HG03066 (cell line): ENCODE measurements at regions not wholly inside any gene's neighbourhood (a gene's known extent, or its start where the extent isn't known, plus 50 kb on each side); places are given as distances from the start of the nearest gene placed in this dataset.

ENCODE experiments used
- ATAC-seq: cut with Tn5 transposase; IDR thresholded peaks from one replicate; pipeline ENCODE4 v1.9.1; 2021; ENCODE audit warnings: low read depth; ENCODE audit not compliant: unreplicated experiment

DNA sequence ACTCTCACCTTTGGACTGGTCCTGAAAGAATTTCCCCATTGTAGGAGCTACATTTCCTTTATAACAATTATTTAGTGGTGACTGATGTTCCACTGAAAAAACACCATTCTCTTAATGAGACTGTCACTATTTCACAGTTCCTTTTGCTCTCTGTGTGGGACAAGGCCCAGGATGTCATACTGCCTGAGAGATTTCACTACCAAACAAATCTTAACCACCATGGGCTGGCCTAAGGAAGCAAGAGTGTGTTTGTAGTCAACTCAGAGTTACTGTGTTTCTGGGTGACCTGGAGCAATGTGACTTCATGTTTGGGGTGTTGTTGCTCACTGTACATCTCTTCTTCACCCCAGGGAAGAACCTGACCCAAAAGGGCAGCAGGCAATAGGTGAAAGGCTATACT is 50.1 kb upstream of the ZNF608 start:
- no peak for ATAC-seq

DNA sequence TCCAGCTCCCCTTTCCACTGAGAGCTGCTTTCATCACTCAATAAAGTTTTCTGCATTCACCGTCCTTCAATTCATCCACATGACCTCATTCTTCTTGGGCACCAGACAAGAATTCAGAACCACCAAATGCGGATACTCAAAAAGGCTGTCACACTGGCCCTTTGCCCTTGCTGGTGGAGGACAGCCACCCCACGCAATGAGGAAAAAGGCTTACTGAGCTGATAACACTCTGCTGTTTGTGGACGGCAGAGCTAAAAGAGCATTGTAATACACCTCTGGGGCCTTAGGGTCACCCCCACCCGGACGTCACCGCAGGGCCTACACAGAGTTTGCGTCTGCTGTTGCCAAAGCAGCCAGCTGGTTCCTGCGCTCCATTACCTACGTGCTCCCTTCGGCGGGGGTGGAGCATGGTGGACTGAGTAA is 51.2 kb upstream of the ZNF608 start:
- ATAC-seq, result no peak

DNA sequence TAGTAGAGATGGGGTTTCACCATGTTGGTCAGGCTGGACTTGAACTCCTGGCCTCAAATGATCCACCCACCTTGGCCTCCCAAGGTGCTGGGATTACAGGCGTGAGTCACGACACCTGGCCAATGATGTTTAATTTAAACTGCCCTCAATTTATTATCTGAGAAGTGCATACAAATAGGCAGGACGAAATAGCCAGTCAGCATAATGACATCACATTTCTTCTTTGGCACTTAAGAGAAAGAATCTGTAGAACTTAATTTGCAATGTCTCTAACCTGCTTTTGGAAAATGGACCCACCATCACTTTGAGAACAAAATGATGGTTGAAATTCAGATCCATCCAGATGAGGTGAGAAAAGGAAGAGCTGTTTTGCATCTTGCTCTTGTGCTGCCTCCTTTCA is 52.5 kb upstream of the ZNF608 start:
- no peak for ATAC-seq

DNA sequence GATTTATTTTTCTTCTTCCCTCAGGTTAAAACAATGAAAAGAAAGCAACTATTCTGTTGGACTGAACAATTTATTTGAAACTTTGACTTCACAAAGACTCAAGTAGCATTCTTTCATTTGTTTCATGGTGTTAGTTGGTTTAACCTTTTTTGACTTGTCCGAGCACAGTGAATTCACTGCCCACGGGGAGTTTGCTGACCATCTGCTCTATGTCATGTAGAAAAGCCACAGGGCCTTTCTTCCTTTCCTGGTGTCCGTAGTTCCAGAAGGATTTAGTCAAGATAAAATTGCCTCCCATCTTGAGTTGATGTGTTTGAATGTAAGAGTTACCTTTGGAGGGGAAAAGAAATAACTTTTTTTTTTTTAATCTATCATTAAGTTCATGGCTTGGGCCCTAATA is 55.1 kb upstream of the ZNF608 start:
- no peak for ATAC-seq

DNA sequence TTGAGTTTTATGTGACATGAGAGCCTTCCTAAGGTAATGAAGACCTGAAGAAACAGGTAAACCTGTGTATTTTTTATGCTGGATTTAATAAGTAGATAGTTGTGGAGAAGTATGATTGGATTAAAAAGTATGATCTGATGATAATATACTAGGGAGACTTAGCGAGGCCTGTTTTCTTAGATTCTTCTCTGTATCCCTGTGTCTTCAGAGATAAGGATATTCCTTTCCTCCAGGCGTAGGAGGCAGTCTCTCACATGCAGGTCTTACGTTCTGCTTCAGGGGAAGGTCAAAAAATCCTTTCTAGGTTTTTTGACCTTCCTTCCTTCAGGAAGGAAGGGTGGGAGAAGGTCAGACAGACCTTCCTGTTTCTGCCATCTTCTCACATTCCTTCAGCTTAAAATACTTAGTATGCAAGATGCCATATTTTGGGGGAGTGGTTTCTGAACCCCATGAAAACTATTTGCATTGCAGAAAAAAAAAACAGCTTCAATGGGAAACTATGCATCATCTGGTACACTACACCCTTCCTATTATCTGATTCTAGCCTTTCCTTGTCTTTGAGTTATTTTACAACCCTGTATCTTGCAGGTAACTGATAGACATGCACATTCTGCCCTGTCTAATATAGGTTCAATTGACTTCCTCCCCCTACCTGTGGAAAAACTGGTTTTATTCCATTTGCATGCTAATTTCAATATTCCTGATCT is 57.3 kb upstream of the ZNF608 start:
- no peak for ATAC-seq

DNA sequence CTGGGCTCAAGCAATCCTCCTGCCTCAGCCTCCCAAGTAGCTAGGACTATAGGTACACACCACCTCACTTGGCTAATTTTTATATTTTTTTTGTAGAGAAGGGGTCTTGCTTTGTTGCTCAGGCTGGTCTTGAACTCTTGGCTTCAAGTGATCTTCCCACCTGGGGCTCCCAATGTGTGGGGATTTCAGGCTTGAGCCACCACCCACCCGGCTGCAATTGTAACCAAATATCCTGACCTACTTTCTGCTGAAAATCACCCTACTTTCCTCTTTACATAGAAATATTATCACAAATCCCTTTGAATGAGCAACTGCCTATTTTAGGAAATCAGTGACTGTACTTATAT is 59.6 kb upstream of the ZNF608 start:
- ATAC-seq, result no peak

DNA sequence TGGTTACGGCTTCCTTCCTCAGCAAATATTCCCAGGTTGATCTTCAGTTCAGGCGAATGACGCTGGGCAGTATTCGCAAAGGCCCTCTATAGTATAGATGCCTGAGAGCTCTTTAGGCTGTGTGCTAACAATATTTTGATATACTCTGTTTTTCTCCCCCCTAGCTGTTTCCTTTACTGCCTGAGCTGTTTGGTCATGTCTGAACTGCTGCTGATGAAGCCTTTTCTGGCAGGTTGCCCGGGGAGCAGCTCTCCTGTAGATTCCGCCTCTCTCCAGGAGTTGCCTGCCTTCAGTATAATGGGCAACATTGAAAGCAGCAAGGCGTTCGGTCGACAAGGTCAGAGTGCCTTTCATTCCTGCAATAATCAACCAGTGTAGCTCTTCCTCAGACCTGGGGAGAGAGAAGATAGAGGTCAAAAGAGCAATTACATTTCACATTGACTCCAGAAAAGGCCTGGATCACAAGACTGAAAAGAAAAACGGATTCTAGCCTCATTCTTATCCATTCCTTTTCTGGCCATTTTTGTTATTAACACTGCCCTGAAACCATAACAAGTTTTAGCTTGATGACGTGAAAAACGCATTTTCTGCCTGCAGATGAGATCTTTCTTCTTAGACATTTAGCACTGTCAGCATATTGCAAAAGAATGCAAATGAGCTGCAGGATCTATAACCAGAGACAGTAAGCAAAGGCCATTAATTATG is 60.1 kb upstream of the ZNF608 start:
- ATAC-seq, result no peak

DNA sequence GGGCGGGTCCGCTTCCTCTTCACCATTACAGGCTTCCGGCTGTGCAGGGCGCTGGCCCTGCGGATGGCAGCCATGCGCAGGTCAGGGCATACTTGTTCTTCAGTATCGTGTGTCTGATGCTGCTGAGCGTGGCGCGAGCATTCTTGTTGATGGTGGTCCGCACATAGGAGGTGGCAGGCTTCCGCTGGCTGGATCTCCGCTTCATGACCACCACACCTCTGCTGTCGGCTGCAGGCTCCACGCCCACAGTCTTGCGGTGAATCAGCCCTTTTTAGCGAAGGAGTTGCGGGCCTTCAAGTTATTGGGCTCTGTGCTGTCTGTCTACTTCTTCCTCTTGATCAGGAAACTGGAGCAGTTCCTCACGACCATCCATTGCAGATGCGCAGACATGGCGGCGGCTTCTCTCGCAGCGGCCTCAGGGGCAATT is 62.4 kb upstream of the ZNF608 start:
- no peak for ATAC-seq

DNA sequence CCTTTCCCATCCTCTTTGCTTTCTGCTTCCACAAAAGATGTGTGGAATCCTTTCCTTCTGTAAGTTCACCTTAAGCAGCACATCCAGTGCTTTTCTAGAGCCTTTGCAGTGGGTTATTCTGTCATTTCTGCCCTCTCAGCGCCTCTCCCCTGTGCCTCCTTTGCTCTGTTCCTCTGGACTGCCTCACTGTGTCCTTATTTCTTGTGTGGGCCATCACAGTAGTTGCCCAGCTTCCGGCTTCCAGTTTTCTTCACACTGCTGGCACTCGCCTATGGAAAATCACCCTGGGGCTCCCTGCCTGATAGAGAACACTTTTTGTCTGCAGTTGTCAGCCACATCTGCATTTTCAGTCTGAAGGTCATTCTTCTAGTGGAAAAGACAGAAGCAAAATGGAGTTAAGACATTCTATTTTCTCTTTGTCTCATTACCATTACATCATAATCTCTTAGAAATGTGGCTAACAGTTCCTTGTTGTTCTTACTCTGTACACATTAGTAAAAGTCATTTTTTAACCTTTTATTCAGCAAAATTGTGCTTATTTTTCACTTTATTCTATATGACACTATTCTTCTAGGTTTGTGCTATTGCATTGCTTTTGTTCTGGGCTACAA is 64.1 kb upstream of the ZNF608 start:
- ATAC-seq, result no peak

DNA sequence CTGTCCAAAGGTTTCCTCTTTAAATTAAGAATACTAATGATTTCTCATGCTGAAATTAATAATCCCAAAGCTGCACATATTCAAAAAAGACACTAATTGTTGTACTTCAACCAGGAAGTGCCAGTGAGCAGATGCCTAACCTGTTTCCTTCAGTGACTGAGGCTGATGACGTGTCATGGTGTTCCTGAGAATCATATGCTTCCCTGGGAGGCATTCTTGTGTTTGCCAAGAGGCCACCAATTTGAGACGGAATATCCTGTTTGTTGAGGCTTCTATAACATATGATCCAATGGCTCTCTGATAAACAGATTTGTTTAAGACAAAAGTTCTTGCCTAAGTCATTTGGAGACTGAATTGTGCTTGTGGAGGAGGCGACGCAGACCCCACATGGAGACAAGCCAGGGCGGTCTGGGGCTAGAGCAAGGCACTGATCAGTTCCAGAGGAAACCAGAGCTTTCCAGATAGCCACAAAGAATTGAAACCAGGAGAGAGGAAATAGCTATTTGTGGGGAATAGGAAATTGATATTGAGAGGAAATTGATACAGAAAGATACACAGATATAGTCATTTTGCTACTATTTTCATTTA is 66.4 kb upstream of the ZNF608 start:
- ATAC-seq, result no peak

DNA sequence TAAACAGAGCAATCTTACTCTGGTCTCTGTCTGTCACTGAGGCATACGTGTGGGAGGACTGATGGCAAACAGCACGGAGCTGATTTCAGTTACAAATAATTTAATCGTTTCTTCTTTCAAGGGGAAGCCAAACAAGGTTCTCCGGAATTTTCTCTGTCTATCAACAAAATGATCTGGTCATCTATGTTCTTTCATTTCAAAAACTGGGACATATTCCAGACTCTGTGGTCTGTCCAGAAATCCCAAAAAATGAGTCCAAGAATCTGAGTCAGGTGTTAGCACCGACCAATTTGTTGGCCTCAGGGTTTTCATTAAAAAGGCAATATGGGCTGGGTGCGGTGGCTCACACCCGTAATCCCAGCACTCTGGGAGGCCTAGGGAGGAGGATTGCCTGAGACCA is 69.9 kb upstream of the ZNF608 start:
- ATAC-seq, result no peak

DNA sequence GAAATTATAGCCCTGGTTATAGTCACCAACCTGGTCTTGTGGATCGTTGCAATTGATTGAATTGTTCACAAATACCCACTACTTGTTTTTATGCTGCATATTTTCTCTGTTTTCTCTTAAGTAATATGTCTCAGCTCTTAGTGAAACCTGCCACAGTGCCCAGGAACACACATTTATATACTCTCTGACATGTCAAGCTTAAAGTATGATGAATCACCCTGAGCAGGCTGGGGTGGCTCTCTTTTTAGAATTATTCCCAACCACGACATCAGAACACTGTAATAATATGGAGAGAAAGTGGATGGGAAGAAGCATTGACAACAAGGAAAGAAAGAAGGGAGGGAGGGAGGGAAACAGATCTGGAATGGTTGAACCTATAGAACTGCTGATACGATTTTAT is 72.8 kb upstream of the ZNF608 start:
- ATAC-seq, result no peak

DNA sequence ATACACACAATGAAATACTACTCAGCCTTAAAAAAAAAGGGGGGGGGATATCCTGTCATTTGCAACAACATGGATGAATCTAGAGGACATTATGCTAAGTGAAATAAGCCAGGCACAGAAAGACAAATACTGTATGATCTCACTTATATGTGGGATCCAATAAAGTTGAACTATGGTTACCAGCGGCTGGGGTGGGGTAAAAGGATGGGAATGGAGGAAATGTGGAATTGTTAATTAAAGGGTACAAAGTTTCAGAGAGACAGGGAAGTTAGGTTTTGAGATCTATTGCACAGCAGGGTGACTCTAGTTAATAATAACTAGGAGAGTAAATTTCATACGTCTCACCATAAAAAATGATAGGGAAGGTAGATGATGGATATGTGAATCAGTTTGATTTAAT is 76.2 kb upstream of the ZNF608 start:
- no peak for ATAC-seq

DNA sequence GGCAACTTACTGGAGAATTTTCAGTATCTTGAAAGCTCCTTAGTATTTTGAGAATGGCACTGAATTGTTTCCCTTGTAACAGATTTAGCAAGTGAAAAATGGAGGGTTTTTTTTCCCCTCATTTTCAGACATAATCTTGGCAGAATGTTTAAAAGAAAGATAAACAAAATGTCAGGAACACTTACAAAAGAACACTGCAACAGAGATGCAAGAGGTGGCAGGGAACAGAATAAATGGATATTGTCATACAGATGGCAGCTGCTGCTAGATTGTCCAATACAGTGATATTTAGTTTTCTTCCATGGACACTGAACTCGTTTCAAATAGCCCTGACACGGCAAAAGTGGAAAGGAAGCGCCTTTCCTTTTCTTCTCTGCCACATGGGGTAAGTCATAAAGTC is 76.9 kb upstream of the ZNF608 start:
- no peak for ATAC-seq

DNA sequence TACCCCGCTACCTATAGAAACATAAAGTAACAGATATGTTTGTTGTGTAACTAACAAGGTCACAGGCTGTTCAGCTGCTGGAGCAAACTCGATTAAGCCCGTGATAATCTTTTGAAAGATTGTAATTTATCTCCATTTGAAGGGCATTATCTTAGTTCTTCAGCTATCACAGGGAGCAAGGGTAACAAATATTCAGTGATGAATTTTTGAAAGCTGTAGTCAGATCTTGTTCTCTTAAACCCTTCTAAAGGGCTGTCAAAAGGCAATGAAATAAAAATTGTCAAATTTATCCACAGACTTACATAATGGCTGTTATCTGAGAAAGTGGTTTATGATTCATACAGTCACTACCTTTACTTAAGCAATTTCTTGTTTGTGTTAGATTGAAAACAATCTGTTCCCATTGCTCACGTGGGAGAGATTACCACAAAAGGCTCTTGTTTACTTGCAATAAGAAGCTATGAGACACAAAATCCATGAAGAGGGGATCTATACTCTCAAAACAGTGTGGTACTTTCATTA is 78.3 kb upstream of the ZNF608 start:
- ATAC-seq, result no peak

DNA sequence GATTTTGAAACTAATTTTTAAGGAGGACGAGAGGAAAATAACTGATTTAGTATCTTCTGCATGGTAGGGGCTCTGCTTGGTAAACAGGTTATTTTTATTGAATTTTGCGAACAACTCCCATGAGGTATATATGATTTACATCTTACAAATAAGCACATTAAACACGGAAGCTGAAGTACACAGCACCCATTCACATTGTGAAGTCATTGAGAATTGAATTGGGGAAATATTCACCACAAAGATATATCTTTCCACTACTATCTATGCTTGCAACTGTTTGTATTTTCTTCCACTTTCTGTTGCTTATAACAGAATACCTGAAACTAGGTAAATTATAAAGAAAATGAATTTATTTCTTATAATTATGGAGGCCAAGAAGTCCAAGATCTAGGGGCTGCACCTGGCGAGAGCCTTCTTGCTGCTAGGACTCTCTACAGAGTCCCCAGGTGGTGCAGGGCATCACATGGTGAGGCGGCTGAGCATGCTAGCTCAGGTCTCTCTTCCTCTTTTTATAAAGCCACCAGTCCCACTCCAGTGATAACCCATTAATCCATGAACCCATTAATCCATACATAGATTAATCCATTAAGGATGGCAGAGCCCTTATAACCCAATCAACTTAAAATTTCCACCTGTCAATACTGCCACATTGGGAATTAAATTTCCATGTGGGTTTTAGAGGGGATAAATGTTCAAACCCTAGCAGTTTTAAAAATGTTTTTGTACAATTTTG is 79.0 kb upstream of the ZNF608 start:
- ATAC-seq, result peak; percentile 86

DNA sequence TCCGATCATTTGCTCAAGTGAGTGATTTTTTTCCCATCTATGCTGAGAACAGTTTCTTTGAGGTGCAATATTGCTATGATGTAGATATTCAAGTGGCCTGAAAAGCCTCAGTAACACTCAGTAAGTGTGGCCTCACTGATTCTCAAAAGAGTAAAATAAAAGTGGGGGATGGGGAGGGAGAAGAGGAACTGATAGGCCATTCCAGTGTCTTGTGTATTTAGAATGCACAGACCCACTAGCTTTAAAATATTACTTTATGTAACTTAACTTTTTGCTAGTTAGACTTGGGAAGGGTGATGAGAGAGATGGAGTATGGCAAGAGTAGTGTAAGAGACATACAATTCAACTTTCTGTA is 79.5 kb upstream of the ZNF608 start:
- no peak for ATAC-seq

DNA sequence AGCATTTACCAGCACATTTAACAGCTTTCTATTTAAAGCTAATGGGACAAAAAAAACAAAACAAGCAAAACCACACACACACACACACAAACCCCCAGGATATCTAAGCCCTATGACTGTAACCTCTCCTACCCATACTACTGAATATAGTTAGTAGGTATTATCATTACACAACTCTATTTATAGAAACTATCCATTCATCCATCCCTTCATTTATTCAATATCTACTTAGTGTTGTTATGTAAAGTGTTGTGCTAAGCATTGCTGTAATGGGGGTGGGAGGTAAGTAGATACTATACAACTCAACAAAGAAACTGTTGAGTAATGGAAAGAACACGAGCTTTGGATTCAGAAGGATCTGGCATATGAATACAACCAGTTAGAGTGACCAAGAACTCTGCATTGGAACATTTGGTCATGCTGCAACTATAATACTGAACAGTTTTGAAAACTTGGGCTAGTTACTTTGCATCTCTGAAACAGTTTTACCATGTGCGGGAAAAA is 82.3 kb upstream of the ZNF608 start:
- no peak for ATAC-seq

DNA sequence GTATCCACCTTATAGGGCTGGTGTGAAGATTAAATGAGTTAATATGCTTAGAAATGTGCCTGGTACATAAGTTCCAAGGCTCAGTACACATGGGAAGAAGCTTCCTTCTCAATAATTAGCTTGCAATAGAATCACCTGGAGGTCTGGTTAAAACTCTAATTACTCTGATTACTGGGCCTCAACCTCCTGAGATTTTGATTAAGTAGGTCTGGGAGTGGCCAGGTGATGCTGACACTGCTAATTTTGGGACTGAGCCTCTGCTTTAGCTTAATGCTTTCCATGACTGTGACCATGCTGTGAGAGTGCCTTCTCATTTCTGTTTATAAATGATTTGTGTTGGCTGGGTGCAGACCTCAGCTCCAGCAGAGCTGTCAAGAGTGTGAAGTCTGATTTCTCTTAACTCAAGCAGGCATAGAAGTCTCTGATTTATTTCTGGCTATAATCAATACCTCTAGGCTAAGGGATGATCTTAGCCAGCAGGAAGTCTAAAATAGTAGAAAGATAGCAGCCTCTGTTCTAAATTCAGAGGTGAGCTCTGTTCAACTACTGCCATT is 85.3 kb upstream of the ZNF608 start:
- ATAC-seq, result no peak

DNA sequence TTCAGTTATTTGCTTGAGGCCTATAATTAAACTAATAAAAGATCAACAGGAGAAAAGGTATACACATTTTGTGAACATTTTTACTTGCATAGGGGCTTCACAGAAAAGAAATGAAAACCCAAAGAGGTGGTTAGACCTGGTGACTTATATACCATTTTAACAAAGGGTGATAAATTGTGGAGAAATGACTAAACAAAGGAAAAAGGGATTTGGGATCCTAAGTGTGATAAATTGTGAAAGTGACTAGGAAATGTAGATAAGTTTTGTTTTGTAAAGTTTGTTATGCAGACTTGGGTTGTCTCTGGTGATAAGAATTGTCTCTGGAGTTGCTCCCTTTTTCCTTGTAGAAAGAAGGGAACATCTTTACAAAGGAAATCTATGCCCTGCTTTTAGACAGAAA is 86.1 kb upstream of the ZNF608 start:
- ATAC-seq, result no peak
